ENCODE measurements at regions not wholly inside any gene's neighbourhood (a gene's known extent, or its start where the extent isn't known, plus 50 kb on each side); places are given as distances from the start of the nearest gene placed in this dataset.

DNA sequence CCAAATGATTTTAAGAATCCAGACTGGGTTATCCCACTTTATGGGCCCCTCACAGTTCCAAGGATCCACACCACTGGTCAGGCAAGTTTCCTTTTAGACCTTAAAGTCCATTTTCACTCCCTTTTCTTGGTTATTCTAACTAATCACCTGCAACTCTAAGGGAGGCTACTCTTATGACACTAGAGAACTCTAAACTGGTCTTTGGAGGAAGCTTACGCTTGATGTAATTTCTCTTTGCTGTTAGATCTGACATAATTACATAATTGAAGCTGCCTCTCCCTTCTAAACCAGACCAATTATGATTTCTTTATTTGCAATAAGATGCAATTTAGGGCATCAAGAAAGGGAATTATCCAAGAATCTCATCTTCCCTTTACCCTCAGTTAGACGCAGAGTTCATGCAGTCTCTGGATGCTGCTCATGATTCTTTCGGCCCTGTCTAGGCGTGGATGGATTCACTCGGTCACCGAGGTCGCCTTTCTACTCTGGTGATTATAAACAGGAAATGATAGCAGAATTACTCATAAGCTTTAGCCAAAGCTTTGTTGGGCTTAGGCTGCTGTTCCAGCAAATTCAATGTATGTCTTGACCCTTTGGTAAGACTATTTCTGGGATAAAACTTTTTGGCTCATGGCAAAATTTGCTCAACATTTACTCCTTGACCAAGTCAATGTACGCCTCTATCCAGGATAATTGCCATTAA, 130.9 kb upstream of the PRNP start:
- DNase-seq = no peak

DNA sequence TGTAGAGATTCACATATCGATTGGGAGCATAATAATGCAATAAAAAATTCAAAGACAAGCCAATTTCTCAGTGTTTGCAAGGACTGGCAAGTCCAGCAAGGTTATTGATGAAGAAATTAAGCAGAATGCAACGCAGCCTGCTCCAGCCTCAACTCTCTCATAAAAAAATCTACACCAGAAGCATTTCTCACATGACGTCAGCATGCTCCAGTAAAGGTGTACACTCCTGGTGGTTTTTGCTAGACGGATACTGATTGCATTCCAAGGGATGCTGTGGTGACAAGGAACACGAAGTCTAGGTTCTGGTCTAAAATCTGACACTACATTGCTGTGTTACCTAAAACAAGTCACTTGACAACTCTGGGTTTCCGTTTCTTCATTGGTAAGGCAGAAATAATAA, 131.9 kb upstream of the PRNP start:
- no peak for DNase-seq

DNA sequence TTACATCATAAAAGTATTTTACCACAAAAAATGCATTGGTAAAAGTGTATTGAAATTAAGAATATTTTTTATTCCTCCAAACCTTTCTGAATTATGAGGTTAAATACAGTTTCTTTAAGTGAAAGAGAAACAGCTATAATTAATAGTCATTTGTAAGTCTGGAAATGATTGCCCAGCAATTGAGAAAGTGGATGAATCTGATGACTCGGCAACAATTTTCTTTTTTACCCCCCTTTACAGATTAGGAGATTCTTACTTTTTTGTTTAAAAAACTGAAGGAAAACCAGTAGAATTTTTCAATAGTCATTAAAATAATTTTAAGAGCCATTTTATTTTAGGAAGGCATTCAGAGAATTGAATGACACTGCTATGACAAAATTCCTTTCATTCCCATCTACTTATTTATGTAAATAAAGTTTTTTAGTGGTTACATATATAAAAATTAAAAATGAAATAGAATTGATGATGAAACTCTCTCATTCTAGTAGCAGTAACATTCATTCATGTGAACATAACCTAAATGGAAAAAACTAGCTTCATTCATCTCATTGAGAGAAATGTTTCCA, 134.1 kb upstream of the PRNP start:
- DNase-seq = no peak

DNA sequence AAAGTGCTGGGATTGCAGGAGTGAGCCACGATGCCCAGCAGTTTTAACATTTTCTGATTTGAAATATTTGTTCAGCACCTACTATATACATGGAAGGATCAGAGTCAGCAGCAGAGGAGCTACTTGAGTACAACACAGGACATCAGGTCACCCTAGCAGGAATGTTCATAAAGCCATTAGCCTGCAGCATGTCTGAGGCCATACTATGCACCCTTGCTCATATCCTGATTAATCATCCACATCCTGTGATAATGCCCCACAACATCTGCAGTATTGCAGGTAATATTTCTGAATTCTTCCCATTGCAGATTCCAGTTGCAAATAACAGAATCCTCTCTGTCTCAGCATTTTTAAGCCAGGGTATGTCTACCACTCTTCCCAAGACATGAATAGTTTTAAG, 135.5 kb upstream of the PRNP start:
- no peak for DNase-seq

DNA sequence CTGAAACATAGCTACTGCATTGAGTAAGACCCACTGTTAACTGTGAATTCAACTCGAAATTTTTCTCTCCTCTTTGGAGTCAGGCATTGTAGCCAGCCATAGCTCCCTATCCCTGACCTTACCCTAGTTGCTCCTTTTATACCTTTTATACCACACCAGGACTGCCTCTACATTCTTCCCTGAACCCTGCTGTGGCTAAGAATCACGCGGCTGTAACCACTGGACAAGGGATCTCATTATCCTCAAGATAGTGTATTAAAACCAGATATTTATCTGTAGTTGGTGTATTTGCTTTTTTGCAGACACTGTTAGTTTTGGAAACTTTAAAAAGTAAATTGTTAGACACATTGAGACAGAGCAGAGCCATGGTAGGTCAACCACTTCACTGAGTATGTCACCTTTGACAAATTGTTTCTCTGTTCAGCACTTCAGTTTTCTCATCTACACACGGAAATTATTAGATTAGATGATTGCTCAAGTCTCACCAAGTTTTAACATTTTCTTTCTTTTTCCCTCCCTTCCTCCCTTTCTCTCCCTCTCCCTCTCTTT, 136.5 kb upstream of the PRNP start:
- DNase-seq = no peak

DNA sequence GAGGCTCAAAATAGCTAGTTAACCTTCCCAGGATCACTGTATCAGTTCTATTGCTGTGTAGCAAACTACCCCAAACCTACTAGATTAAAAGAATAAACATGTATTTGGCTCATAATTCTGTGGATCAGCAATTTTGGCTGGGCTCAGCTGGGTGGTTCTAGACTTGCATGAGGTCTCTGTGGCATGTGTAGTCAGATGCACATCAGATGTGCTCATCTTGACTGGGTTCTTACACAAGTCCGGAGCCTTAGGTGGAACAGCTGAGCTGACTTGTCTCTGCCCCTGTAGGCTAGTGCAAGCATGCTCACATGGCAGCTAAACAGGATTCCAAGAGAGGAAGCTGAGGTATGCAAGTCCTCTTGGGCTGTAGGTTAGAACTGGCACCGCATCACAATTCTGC, 137.7 kb upstream of the PRNP start:
- no peak for DNase-seq

DNA sequence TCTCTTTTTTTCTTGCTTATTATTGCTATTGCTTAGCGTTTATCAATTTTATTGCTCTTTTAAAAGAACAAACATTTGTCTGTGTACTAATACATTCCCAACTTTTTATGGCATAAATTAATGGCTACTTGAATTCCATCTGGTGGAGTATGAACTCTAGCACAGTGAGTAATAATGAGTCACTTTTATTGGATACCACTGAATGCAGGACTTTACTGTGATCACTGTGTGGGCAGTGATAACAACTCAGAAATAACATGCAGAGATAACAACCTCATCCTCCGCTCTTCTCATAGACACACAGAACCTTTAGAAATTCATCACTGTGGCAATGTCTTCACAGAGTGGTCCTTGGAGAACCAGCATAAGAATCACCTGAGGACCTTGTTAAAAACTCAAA, 139.5 kb upstream of the PRNP start:
- no peak for DNase-seq

DNA sequence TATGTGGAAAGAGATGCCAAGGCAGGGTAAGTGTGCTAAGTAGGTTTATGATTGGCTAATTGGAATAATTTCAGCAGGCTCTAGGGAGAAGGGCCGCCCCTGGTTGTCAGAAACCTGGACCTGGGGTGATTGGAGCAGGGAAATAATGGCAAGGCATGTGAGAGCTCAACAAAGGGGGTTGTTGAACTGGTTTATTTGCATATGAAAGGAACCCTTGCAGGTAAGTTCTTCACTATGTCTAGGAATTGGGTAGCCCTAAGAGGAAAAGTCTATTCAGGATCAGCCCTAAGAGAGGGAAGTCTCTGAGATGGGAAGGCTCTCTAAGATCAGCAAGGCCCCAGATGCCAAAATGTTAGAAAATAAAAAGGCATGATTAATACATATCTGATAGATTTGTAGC, 139.9 kb upstream of the PRNP start:
- no peak for DNase-seq

- no peak for DNase-seq
Observed at GRCh38 chr20:4545526-4545925, 140.7 kb upstream of the PRNP start.

DNA sequence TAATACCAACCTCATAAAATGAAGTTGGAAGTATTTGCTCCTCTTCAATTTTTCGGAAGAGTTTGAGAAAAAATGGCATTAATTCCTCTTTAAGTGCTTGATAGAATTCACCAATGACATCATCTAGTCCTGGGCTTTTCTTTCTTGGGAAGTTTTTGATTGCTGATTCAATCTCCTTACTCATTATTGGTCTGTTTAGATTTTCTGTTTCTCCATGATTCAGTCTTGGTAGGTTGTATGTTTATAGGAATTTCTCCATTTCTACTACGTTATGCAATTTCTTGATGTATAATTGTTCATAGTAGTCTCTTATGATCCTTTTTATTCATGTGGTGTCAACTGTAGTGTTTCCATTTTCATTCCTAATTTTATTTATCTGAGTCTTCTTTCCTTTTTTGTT, 141.5 kb upstream of the PRNP start:
- DNase-seq = no peak

GRCh38 chr20:4542270-4542669, 144.0 kb upstream of the PRNP start:
- DNase-seq = no peak

DNA sequence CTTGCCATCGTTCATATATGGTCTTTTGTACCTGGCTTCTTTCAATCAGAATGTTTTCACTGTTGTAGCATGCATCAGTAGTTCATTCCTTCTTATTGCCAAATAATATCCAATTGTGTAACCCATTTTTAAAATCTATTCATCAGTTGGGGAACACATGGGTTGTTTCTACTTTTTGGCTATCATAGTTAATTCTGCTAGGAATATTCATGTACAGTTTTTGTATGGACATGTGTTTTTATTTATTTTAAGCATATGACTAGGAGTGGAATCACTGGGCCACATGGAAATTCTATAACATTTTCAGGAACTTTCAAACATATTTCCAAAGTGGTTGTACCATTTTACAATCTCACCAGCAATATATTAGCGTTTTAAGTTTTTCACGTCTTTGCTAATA, 151.9 kb upstream of the PRNP start:
- DNase-seq = no peak

- no peak for DNase-seq
Observed at GRCh38 chr20:4533368-4534133, 152.7 kb upstream of the PRNP start.

DNA sequence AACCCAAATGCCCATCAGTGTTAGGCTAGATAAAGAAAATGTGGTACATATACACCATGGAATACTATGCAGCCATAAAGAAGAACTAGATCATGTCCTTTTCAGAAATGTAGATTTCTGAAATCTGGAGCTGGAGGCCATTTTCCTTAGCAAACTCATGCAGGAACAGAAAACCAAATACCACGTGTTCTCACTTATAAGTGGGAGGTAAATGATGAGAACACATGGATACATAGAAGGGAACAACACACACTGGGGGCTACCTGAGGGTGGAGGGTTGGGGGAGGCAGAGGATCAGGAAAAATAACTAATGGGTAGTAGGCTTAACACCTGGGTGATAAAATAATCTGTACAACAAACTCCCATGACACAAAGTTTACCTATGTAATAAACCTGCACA, 153.5 kb upstream of the PRNP start:
- DNase-seq = no peak

DNA sequence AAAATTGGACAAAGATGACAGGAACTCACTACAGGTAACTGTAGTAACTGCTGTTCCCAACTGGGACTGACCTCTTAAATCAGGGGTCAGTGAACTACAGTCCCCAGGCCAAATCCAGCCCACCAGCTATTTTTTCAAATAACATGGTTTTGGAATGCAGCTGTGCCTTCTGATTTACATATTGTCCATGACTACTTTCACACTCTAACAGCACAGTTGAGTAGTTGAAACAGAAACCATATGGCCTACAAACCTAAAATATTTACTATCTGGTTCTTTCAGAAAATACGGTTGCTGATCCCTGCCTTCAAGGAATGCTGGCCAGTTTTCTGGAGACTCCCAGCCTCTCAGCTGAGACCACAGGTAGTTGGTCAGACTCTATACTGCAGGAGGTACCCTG, 161.5 kb upstream of the PRNP start:
- no peak for DNase-seq

DNA sequence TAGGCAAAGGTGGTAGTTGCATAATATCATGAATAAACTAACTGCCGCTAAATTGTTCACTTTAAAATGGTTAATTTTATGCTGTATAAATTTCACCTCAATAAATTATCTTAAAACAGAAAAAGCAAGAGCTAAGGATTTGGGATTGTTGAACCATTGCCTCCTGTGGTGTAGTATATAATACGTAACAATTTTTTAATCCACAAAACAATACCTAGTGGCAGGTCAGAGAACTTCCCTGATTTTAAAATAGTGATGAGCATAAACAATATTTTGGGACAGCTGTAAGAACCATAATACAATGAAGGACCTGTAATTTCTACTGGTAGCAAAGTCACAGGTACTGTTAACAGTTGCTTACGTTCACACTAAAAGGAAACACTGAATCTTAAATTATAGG, 161.9 kb upstream of the PRNP start:
- DNase-seq = no peak

DNA sequence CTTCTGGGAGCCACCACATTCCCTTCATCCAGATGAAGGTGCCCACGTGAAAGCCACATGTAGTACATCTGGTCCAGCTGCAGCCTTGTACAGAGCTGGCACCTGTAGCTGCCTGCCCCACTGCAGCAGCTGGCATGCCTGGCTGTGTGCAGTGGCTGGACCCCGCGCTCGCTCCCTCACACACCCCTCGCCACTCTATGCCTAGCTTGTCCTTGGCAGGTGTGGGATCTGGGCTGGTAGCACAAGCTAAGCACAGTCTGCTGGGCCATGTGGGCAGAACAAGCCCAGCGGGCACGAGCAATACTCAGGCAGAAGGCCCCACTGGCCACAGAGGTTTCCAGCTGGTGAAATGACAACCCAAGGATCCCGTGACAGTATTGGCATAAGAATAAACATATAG, 163.9 kb upstream of the PRNP start:
- no peak for DNase-seq

GRCh38 chr20:4521170-4521968, 164.9 kb upstream of the PRNP start:
- DNase-seq = no peak

GRCh38 chr20:4519534-4519933, 166.7 kb upstream of the PRNP start:
- no peak for DNase-seq

- no peak for DNase-seq
Observed at GRCh38 chr20:4516876-4517275, 169.4 kb upstream of the PRNP start.

DNA sequence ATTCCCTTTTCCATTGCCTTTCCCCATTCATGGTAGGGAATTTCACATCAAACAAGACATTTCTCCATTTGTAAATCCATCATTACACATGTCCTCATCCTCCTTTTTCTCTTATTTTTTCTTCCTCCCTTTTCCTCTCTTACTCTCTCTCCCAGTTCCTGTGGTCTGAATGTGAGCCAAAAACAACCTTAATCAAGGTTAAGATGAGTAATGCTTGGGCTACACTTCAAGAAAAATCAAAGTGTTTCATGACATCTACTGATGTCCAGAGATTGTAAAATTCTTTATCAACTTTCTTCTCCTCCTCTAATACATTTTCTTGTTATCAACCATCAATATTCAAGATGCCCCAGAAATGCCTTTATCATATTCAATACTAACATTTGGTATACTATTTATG, 172.5 kb upstream of the PRNP start:
- no peak for DNase-seq

GRCh38 chr20:4512891-4513550, 173.2 kb upstream of the PRNP start:
- no peak for DNase-seq

DNA sequence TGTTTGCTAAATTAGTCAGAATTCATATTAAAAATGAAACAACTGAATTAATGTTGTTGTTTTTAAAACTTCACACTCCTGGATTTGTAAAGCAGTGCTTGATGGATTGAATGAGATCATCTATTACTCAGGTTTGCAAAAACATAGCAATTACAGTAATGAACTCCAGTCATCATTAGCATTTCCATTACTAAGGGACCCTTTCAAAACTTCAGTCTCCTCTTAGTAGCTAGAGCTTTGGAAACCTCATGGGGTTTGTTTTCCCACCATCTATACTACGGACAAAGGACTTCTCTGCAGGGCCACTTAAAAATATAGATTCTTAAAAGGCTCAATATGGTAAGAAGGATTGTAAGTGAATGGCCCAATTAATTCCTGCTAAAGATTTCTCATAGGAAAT, 174.5 kb upstream of the PRNP start:
- no peak for DNase-seq

Measured in NCI-H1092 (cell line).